Testis (tissue), 2 donors: ENCODE measurements at regions not wholly inside any gene's neighbourhood (a gene's known extent, or its start where the extent isn't known, plus 50 kb on each side); places are given as distances from the start of the nearest gene placed in this dataset.

Source experiments
- CTCF ChIP-seq, 3 experiments: fragments of 450-650 bp in 2 of 3; fragments of 200-600 bp in 1 of 3; sonication (generic) in 1 of 3; IDR thresholded peaks; one replicate each; pipeline ENCODE4 v1.5.1; 2016 to 2019; ENCODE audit warnings: antibody characterized with exemption in 3 of 3, mild to moderate bottlenecking in 2 of 3, moderate library complexity in 1 of 3
- POLR2A ChIP-seq: fragments of 450-650 bp; IDR thresholded peaks from one replicate; pipeline ENCODE4 v1.6.1; 2017; ENCODE audit warnings: antibody characterized with exemption, mild to moderate bottlenecking, moderate library complexity

GRCh38 chr9:69993110-69993509 is 50.5 kb upstream of the MAMDC2 start:
- TF ChIP-seq CTCF (IDR thresholded peaks at IDR 0.05) (no peak), POLR2A (no peak)
